ENCODE measurements at regions not wholly inside any gene's neighbourhood (a gene's known extent, or its start where the extent isn't known, plus 50 kb on each side); places are given as distances from the start of the nearest gene placed in this dataset.

DNA sequence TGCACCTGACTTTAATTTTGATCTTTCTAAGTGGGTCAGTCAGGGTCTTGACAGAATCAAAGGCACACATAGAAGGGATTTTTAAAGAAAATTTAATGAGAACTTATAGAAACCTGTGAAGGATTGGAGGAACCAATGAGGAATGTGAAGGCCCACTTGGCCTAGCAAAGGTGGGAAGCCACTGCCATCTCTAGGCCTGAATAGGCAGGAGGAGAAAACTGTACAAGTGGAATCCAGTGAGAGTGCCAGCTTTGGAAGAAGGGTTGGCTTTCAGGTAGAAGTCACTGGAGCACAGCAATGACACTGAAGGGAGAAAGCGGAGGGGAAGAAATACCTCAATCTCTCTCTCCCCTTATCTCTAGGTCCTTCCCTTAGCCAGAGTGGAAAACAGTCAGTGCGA is 380.7 kb upstream of the KCNMB2 start:
- TF ChIP-seq, protein P1, sequence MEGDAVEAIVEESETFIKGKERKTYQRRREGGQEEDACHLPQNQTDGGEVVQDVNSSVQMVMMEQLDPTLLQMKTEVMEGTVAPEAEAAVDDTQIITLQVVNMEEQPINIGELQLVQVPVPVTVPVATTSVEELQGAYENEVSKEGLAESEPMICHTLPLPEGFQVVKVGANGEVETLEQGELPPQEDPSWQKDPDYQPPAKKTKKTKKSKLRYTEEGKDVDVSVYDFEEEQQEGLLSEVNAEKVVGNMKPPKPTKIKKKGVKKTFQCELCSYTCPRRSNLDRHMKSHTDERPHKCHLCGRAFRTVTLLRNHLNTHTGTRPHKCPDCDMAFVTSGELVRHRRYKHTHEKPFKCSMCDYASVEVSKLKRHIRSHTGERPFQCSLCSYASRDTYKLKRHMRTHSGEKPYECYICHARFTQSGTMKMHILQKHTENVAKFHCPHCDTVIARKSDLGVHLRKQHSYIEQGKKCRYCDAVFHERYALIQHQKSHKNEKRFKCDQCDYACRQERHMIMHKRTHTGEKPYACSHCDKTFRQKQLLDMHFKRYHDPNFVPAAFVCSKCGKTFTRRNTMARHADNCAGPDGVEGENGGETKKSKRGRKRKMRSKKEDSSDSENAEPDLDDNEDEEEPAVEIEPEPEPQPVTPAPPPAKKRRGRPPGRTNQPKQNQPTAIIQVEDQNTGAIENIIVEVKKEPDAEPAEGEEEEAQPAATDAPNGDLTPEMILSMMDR (IDR thresholded peaks at IDR 0.05), result no peak
- no peak for TF ChIP-seq POLR2A (IDR thresholded peaks at IDR 0.05)
